AML-193 (cell line): ENCODE measurements at regions not wholly inside any gene's neighbourhood (a gene's known extent, or its start where the extent isn't known, plus 50 kb on each side); places are given as distances from the start of the nearest gene placed in this dataset.
A peak's percentile ranks its signal among the peaks of the same experiment; 100 is the strongest.

Source experiments
- DNase-seq, 2 experiments: peaks; one replicate each; lab custom pipeline; 2025; lab: John Stamatoyannopoulos, UW

- DNase-seq: no peak
These were observed 436.0 kb upstream of the ADARB2 start for GRCh38 chr10:2173327-2173726.

DNA sequence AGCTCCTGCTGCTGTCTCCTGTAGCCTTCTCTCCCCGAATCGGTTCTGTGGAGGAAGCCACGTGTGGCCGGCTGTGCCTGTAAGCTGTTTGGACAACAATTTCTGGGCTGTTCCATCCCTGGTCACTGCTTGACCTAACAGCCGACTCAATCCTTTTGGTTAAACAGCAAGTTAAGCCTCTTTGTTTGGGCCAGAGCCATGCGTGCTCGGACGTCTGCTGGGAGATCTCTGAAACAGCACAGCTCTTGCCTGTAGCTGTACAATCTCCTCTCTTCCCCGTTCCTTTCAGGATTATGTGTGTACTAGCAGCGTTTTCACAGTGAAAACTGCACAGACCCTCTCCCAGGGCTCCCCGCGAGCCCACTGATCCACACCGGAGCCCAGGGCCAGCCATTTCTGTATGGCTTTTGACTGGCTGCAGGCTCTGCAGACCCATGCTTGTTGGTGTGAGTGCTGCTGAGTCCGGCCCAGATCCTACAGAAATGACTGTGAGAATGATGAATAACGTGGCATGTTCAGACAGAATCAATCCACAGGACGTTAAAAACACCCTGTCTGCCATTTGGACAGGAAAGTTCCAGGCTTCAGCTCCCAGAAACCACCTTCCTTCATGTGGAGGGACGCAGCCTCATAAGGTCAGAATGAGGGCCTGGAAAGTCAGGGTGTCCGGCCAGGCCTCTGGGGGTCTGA, 428.6 kb upstream of the ADARB2 start:
- DNase-seq: no peak

- DNase-seq: no peak
These were observed 413.0 kb upstream of the ADARB2 start for GRCh38 chr10:2150288-2150687.

DNA sequence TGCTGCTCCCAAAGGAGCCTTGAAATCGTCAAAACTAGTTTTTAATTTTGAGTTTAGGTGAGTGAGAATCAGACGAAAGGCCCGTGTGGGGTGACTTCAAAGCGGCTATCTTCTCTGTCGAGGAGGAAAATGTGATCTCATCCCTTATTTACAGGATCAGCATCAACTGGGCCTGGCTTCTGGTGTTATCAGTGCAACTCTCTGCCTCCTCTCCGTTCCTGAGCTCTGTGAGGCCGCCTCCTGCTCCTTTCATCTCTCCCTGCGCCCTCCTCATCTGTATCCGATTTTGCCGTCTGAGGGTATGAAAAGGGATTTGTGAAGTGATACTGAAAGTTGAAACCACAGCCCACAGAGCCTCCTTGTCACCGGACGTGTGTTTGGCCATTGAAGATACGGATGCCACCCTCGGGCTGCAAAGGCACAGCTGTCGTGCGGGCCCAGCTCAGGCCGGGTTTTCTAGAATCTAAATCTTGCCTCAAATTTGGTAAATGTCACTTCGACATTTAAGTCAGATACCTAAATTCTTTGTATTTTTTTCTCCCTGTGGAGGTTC, 408.7 kb upstream of the ADARB2 start:
- no peak for DNase-seq

DNA sequence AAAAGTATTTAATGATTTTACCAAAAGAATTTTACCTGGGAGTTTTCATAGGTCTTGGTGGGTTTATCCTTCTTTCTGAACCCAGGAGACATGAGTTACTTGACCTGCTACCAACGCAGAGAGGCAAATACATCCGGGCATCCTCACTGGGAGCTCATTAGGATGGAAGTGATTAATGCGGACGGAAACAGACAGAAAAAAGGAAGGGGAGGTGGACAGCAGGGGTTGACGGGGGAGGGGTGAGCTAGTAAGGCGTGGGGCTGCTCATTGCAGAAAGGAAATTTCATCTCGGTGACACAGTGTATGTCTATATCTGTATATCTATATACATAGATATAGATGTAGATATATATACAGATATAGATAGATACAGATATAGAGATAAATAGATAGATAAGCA, 408.2 kb upstream of the ADARB2 start:
- no peak for DNase-seq

- no peak for DNase-seq
These were observed 407.3 kb upstream of the ADARB2 start for GRCh38 chr10:2144584-2144983.

GRCh38 chr10:2143213-2143835, 406.0 kb upstream of the ADARB2 start:
- no peak for DNase-seq

DNA sequence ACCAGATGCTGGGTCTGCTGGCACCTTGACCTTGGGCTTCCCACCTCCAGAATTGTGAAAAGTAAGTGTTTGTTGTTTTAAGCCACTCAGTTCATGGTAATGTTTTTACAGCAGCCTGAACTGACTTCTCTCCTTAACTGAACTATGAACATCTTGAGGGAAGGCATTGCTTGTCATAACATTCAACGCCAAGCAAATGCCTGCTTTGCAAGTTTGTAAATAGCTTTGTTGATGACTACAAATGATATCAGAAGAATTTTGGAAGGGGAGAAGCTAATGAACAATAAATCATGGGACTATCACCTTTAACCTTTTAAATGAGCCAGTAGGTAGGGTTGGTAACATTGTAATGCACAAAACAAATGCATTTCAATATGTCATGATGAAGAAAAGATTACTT, 402.4 kb upstream of the ADARB2 start:
- DNase-seq: no peak

DNA sequence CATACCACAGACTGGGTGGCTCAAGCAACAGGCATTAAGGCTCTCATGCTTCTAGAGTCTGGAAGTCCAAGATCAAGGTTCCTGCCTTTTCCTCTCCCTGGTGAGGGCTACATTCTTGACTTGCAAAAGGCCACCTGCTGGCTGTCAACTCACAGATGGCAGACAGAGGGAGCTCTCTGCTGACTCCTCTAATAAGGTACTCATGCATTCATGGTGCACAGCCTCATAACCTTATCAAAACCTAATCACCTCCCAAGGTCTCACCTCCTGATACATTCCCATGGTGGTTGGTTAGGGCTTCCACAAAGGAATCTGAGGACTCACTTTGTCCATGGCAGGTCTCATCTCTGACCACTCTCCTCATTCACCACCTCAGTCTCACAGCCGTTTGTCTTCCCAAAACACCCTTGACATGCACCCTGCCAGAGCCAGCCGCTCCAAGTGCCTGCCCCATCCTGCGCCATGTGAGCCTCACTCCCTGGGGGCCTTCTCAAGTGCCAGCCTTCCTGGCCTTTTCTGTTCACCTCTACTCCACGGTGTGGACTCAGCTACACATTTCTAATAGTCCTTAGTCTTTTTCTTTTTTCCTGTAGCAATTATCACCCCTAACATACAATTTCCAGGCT, 400.3 kb upstream of the ADARB2 start:
- DNase-seq: peak; percentile 18 to 19

GRCh38 chr10:2130705-2131305, 393.5 kb upstream of the ADARB2 start:
- DNase-seq: no peak

DNA sequence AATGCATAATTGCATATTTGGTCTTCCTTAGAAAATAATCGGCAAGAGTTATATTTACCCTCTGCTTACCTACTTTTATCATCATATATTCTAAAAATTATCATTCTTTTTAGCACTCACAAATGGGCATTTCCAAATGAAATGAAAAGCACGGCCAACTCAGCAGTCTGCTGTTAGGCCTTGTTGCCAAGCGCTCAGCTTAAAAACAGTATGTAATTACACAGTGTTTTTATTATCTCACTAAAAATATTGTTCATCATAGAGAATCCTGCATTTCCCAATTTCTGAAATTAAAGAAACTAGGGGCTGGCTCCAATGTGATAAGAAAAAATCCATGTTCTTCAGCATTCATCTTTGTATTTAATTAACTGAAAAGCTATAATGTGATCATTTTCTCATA, 391.7 kb upstream of the ADARB2 start:
- no peak for DNase-seq

- DNase-seq: no peak
These were observed 386.8 kb upstream of the ADARB2 start for GRCh38 chr10:2124135-2124534.

- no peak for DNase-seq
These were observed 385.3 kb upstream of the ADARB2 start for GRCh38 chr10:2122431-2123124.

DNA sequence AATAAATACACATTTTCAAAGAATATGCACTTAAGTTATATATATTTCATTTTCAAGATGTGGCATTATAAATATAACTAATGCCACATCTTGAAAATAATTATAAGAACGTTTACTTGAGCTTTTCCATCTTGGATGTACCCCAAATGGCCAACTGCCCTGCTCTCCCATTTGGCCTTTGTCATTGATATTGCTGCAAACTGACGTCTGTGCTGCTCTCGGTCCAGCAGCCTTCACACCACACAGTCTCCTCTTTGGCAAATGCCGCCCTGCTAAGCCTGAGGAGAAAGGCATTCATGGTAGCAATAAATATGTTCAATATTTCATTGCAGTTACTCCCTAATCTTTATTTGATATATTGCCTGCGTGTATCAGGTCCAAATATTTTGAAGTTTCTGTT, 384.6 kb upstream of the ADARB2 start:
- no peak for DNase-seq

DNA sequence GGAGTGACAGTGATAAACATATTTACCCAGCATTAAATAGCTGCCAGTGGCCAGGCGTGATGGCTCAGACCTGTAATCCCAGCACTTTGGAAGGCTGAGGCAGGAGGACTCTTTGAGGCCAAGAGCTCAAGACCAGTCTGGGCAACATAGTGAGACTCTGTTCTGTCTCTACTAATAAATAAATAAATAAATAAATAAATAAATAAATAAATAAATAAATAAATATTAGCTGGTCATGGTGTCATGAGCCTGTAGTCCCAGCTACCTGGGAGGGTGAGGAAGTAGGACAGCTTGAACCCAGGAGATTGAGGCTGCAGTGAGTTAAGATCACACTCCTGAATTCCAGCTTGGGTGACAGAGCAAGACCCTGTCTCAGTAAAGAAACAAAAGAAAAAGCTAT, 384.0 kb upstream of the ADARB2 start:
- DNase-seq: no peak

GRCh38 chr10:2120746-2121145, 383.4 kb upstream of the ADARB2 start:
- DNase-seq: no peak

- DNase-seq: no peak
These were observed 382.0 kb upstream of the ADARB2 start for GRCh38 chr10:2119316-2119715.

- DNase-seq: no peak
These were observed 380.9 kb upstream of the ADARB2 start for GRCh38 chr10:2118201-2118600.

DNA sequence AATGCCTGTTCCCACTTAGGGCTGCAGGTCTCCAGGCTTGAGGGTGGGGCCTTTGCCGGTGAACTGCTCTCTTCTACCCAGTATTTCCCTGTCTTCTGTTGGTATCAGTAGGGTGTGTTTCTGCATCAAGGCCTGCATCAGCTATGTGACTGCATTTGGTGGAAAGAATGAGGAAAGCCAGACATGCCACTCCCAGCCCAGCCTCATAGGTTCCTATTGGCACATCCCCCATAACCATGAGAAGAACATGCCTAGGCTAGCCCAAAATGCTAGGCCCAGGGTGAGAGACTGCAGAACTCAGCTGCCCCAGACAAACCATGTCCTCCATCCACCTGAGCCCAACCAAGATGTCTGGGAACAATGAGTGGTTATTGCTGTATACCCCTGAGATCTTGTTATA, 380.3 kb upstream of the ADARB2 start:
- no peak for DNase-seq

DNA sequence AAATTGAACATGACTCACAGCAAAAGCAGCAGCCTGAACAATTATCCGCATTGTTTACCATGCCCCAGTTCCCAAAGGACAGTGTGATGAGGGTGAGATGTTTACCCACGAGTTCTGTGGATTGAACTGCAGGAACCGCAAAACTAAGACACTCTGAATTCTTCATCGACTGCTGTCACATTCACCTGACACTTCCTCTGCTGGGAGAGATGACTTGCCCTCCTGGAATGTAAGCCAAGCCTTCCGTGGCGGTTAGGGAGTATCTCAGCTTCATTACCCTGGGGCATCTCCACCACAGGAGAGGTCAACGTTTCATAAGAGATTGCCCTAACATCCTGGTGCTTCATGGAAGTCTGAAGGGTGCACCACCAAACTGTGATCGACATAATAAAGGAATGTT, 374.6 kb upstream of the ADARB2 start:
- DNase-seq: no peak

- no peak for DNase-seq
These were observed 371.2 kb upstream of the ADARB2 start for GRCh38 chr10:2108496-2108895.

DNA sequence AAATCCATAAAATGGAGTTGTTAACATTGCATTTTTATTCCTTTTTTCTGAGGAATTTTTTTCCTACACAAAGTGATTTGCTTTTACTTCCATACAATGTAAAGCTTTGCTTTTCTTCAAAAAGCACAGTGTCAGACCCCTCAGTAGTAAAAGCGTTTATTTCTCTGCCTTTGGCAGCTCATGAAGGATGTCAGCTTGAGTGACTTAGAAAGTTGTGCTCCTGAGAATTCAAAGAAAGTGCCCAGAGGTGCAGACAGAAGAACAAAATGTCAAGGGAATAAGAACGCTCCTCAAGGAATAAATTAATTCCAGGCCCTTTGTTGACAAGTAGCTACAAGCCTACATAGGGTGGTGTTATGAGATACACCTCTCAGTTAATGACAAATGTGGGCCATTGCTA, 369.3 kb upstream of the ADARB2 start:
- DNase-seq: no peak
